HAP-1 (cell line): ENCODE measurements at regions not wholly inside any gene's neighbourhood (a gene's known extent, or its start where the extent isn't known, plus 50 kb on each side); places are given as distances from the start of the nearest gene placed in this dataset.

Experiments
- DNase-seq, 2 experiments: peaks; one replicate each; pipeline ENCODE4 v3.0.0-alpha.2; 2016 to 2020; ENCODE audit warnings: low spot score in 2 of 2
- H3K27me3 ChIP-seq: fragments of 250-450 bp; sonication (Bioruptor Pico); 2 replicates; pipeline ENCODE4 v1.5.1; 2020; ENCODE audit warnings: low read depth, mild to moderate bottlenecking, moderate library complexity
- H3K36me3 ChIP-seq: fragments of 250-450 bp; sonication (Bioruptor Pico); replicated peaks from 2 replicates; pipeline ENCODE4 v1.5.1; 2020; ENCODE audit warnings: mild to moderate bottlenecking
- H3K4me1 ChIP-seq: fragments of 250-450 bp; sonication (Bioruptor Pico); 2 replicates; pipeline ENCODE4 v1.5.1; 2020; ENCODE audit warnings: mild to moderate bottlenecking
- H3K4me3 ChIP-seq: fragments of 250-450 bp; sonication (Bioruptor Pico); 2 replicates; pipeline ENCODE4 v1.5.1; 2020; ENCODE audit warnings: mild to moderate bottlenecking, moderate library complexity
- H3K9me3 ChIP-seq: fragments of 250-450 bp; sonication (Bioruptor Pico); 2 replicates; pipeline ENCODE4 v1.5.1; 2020; ENCODE audit warnings: mild to moderate bottlenecking, moderate library complexity
- in situ Hi-C: fragments of 300-500 bp; cut with MboI; formaldehyde crosslinking; loops from 3 replicates; pipeline ENCODE4 v1.14.3; 2020; ENCODE audit warnings: low sequenced_read_pairs, inconsistent platforms, mixed read lengths

DNA sequence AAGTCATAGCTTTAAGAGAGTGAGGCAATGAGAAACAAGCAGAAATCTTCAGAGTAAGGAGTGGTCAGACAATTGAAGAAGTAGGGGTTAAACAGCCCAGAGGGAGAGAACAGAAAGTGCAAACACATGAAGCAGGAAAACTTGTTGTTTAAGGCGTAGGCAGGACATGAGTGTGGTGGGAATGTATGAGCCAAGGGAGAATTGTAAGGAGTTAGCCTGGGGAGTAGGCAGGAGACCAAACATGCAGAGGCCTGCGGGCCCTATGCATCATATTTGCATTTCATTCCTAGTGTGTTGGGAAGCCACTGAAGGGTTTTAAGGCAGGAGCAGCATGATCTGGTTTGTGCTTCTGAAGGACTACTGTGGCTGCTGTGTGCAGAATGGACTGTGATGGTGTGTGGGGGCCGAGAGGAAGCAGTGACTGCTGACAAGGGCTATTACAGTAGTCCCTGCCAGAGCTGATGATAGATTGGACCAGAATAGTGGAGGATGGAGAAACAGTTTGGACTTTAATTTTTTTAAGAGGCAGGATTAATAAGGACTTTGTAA is 179.9 kb upstream of the C11orf87 start:
- Histone ChIP-seq H3K4me1 (no peaks in the 10 kb centered on the region), H3K4me3 (no peak overlapping the region), H3K27me3 (no peaks in the 10 kb centered on the region), H3K36me3 (no peaks in the 10 kb centered on the region), H3K9me3 (no peaks in the 10 kb centered on the region)
- DNase-seq: no peak
- in situ Hi-C loops: no loop called here

DNA sequence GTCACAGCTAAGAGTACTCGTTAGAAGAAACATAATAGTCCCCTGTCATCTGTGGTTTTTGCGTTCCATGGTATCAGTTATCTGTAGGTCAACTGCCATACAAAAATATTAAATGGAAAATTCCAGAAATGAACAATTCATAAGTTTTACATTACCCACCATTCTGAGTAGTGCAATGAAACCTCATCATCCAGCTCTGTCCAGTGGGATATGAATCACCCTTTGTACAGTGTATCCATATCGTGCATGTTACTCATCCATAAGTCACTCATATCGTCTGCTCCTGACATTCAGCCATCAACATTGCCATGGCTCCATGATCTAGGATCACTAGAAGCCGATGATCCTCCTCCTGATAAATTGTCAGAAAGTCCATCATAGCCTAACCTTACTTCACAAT is 174.9 kb upstream of the C11orf87 start:
- Histone ChIP-seq H3K27me3 (no peaks in the 10 kb centered on the region), H3K4me3 (no peak overlapping the region), H3K9me3 (no peaks in the 10 kb centered on the region), H3K4me1 (no peaks in the 10 kb centered on the region), H3K36me3 (no peaks in the 10 kb centered on the region)
- in situ Hi-C loops: no loop called here
- DNase-seq: no peak

DNA sequence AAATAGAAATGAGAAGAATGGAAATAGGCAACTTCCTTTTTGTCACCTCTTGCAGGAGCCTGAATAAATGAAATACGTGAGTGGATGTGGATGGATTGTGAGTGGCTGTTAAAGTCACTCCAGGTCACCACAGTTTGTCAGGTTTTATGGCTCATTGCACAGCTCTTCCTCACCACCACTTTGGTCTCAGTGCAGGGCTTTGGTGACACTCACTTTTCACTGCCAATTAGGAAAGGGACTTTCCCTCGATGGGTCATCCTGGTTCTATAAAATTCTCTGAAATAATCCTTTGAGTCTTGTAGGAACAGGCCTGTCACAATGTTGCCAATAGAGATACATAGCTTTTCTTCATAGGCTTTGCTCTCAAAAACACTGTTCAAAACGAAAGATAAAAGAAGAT is 172.4 kb upstream of the C11orf87 start:
- no peaks in the 10 kb centered on the region for H3K9me3 ChIP-seq
- no peaks in the 10 kb centered on the region for H3K36me3 ChIP-seq
- no peak overlapping the region for H3K4me3 ChIP-seq
- DNase-seq: no peak
- in situ Hi-C loops: no loop called here
- no peaks in the 10 kb centered on the region for H3K4me1 ChIP-seq
- no peaks in the 10 kb centered on the region for H3K27me3 ChIP-seq

DNA sequence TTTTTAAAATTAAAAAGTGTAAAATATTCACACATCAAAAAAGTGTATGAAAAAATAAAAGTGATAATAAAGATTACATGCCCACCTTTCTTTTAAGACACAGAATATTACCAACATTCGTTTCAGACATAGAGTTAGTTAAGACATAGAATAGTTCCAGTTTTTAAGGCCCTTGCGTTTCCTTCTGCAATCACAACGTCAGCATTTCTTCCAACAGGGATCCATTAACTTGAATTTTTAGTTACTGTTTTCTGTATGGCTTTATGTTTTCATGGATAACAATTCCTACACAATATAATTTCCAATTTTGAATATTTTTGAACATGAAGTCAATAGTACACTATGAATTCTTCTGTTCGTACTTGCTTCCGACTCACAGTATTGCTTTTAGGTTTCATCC is 170.8 kb upstream of the C11orf87 start:
- DNase-seq: no peak
- in situ Hi-C loops: no loop called here

GRCh38 chr11:109264128-109264527 is 157.9 kb upstream of the C11orf87 start:
- DNase-seq: no peak
- Histone ChIP-seq H3K4me1 (no peaks in the 10 kb centered on the region), H3K36me3 (no peaks in the 10 kb centered on the region), H3K4me3 (no peak overlapping the region), H3K27me3 (no peaks in the 10 kb centered on the region), H3K9me3 (no peaks in the 10 kb centered on the region)
- in situ Hi-C loops: no loop called here

More for the DNA sequence above, 170.8 kb upstream of the C11orf87 start:
- H3K36me3 ChIP-seq: no peaks in the 10 kb centered on the region
- no peaks in the 10 kb centered on the region for H3K9me3 ChIP-seq
- H3K4me3 ChIP-seq: no peak overlapping the region
- no peaks in the 10 kb centered on the region for H3K4me1 ChIP-seq
- no peaks in the 10 kb centered on the region for H3K27me3 ChIP-seq

GRCh38 chr11:109267293-109268095 is 154.5 kb upstream of the C11orf87 start:
- Histone ChIP-seq H3K4me3 (no peak overlapping the region), H3K4me1 (no peaks in the 10 kb centered on the region), H3K9me3 (no peaks in the 10 kb centered on the region), H3K36me3 (no peaks in the 10 kb centered on the region), H3K27me3 (no peaks in the 10 kb centered on the region)
- DNase-seq: no peak
- in situ Hi-C loops: no loop called here

- no peaks in the 10 kb centered on the region for H3K9me3 ChIP-seq
- no peaks in the 10 kb centered on the region for H3K27me3 ChIP-seq
- H3K4me3 ChIP-seq: no peak overlapping the region
- H3K4me1 ChIP-seq: no peaks in the 10 kb centered on the region
- H3K36me3 ChIP-seq: no peaks in the 10 kb centered on the region
- no peak for DNase-seq
- in situ Hi-C loops: no loop called here
Measured at GRCh38 chr11:109275931-109276330, 146.1 kb upstream of the C11orf87 start.

GRCh38 chr11:109285465-109285864 is 136.5 kb upstream of the C11orf87 start:
- H3K36me3 ChIP-seq: no peaks in the 10 kb centered on the region
- H3K9me3 ChIP-seq: no peaks in the 10 kb centered on the region
- H3K27me3 ChIP-seq: no peaks in the 10 kb centered on the region
- in situ Hi-C loops: no loop called here
- H3K4me3 ChIP-seq: no peak overlapping the region
- H3K4me1 ChIP-seq: no peaks in the 10 kb centered on the region
- no peak for DNase-seq

GRCh38 chr11:109291553-109291952 is 130.4 kb upstream of the C11orf87 start:
- no peak overlapping the region for H3K4me3 ChIP-seq
- in situ Hi-C loops: no loop called here
- H3K27me3 ChIP-seq: no peaks in the 10 kb centered on the region
- no peaks in the 10 kb centered on the region for H3K9me3 ChIP-seq
- no peaks in the 10 kb centered on the region for H3K36me3 ChIP-seq
- H3K4me1 ChIP-seq: no peaks in the 10 kb centered on the region
- no peak for DNase-seq

DNA sequence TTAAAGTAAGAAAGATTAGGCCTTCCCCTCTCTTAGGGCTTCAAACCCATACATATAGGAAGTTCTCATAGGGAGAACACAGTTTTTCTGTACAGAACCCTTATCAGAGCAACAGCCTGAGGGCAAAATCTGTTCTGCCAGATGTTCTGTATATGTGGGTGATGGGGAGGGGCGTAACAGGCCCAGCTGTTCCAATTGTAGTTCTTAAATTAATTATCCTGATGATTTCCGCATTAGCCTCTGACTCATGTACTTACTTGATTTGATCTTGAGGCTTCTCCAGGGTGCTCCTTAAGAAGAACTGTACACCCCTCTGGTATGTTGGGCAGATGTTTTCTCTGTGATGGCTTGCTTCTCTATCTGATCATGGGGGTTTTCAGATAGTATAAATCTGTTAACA is 123.1 kb upstream of the C11orf87 start:
- no peak for DNase-seq
- in situ Hi-C loops: no loop called here
- Histone ChIP-seq H3K4me1 (no peaks in the 10 kb centered on the region), H3K27me3 (no peaks in the 10 kb centered on the region), H3K9me3 (no peaks in the 10 kb centered on the region), H3K4me3 (no peak overlapping the region), H3K36me3 (no peaks in the 10 kb centered on the region)

GRCh38 chr11:109300211-109300610 is 121.8 kb upstream of the C11orf87 start:
- Histone ChIP-seq H3K9me3 (no peaks in the 10 kb centered on the region), H3K27me3 (no peaks in the 10 kb centered on the region), H3K36me3 (no peaks in the 10 kb centered on the region), H3K4me1 (no peaks in the 10 kb centered on the region), H3K4me3 (no peak overlapping the region)
- in situ Hi-C loops: no loop called here
- no peak for DNase-seq

- no peaks in the 10 kb centered on the region for H3K36me3 ChIP-seq
Measured at GRCh38 chr11:109302591-109303334, 119.2 kb upstream of the C11orf87 start.

DNA sequence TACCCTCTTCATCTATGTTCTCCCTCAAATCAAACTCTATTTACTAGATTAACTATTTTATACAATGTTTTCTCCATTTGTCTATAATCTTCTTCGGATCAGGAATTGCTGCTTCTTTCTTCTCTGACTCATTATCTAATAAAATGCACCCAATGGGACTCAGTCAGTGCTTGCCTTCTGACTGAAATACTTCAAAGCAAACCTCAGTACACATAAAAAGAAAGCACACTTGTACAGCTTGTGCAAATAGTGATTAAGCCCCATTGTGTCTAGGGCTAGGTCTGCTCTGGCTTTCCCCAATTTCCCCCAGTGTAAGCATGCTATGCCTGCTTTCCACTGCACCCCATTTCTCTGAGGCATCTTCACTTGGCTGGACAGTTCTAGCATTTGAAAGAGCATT is 118.6 kb upstream of the C11orf87 start:
- H3K4me1 ChIP-seq: no peaks in the 10 kb centered on the region
- DNase-seq: no peak

More at GRCh38 chr11:109302591-109303334, 119.2 kb upstream of the C11orf87 start:
- DNase-seq: no peak
- Histone ChIP-seq H3K4me1 (no peaks in the 10 kb centered on the region), H3K9me3 (no peaks in the 10 kb centered on the region), H3K4me3 (no peak overlapping the region), H3K27me3 (0 out of 2 replicates have a peak, but pooled peaks cover 2% of the 10 kb centered on the region)
- in situ Hi-C loops: no loop called here

DNA sequence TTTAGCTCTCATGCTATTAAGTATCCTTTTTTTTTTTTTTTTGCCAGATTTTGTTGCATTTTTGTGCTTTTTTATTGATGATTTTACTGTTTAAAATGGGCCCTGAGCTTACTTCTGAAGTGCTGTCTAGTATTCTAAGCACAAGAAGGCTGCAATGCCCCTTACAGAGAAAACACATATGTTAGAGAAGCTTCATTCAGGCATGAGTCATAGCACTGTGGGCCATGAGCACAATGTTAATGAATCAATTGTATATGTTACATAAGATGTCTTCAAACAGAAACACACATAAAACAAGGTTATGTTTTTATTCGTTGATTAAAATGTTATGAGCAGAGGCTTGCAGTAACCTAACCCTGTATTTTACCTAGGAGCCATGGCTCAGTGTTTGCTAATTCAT is 117.8 kb upstream of the C11orf87 start:
- no peak for DNase-seq
- no peaks in the 10 kb centered on the region for H3K9me3 ChIP-seq
- H3K4me1 ChIP-seq: no peaks in the 10 kb centered on the region
- in situ Hi-C loops: no loop called here
- H3K27me3 ChIP-seq: 0 out of 2 replicates have a peak, but pooled peaks cover 2% of the 10 kb centered on the region
- no peak overlapping the region for H3K4me3 ChIP-seq
- H3K36me3 ChIP-seq: no peaks in the 10 kb centered on the region

More for the DNA sequence above, 118.6 kb upstream of the C11orf87 start:
- Histone ChIP-seq H3K9me3 (no peaks in the 10 kb centered on the region), H3K36me3 (no peaks in the 10 kb centered on the region), H3K4me3 (no peak overlapping the region), H3K27me3 (0 out of 2 replicates have a peak, but pooled peaks cover 2% of the 10 kb centered on the region)
- in situ Hi-C loops: no loop called here
